ENCODE measurements at regions not wholly inside any gene's neighbourhood (a gene's known extent, or its start where the extent isn't known, plus 50 kb on each side); places are given as distances from the start of the nearest gene placed in this dataset.

- H2BK20ac ChIP-seq (ENCODE audit: low read depth, low read length): no peak overlapping the region
- no peak overlapping the region for H2BK5ac ChIP-seq (ENCODE audit: low read depth, low read length, poor library complexity, severe bottlenecking)
- intact Hi-C loops (cut with micrococcal nuclease): no loop called here
- H3K23ac ChIP-seq (ENCODE audit: low read depth, low read length): no peak overlapping the region
- H3K9me3 ChIP-seq (ENCODE audit: control insufficient read depth, insufficient read depth, low read length): no peaks in the 10 kb centered on the region
- no peak overlapping the region for H3K4me2 ChIP-seq (ENCODE audit: low read depth, low read length)
- no peaks in the 10 kb centered on the region for H3K36me3 ChIP-seq (ENCODE audit: control insufficient read depth, insufficient read depth, low read length)
- no peak overlapping the region for H2AK9ac ChIP-seq (replicated peaks; ENCODE audit: low read depth, low read length, poor library complexity)
- H3K27ac ChIP-seq (ENCODE audit: insufficient read depth, low read length): no peak overlapping the region
- H3K4me3 ChIP-seq (ENCODE audit: insufficient read depth, low read depth, low read length): no peak overlapping the region
- H4K91ac ChIP-seq (ENCODE audit: insufficient read depth, low read depth, low read length): no peak overlapping the region
- no peak overlapping the region for H3K4ac ChIP-seq (ENCODE audit: low read depth, low read length)
- no peak overlapping the region for H2AK5ac ChIP-seq (ENCODE audit: low read depth, low read length)
- H3K56ac ChIP-seq (ENCODE audit: extremely low read depth, insufficient read depth, low read length): no peak overlapping the region
- no peak overlapping the region for H4K5ac ChIP-seq (ENCODE audit: low read depth, low read length)
- ATAC-seq (ENCODE audit: low read depth) (no peak), DNase-seq (no peak)
- dilution Hi-C loops (cut with HindIII; ENCODE audit: low sequenced_read_pairs, unreplicated experiment): no loop called here
- H2AFZ ChIP-seq (replicated peaks; ENCODE audit: low read length, poor library complexity): no peak overlapping the region
- H2BK120ac ChIP-seq (ENCODE audit: low read depth, low read length): no peak overlapping the region
- no peaks in the 10 kb centered on the region for H4K20me1 ChIP-seq (ENCODE audit: insufficient read depth, low read length)
- TF ChIP-seq RCOR1 (IDR thresholded peaks at IDR 0.05; ENCODE audit: insufficient replicate concordance, low read length): no peak
- no peak for TF ChIP-seq RAD21 (IDR thresholded peaks at IDR 0.05; ENCODE audit: low read length)
- TF ChIP-seq USF2 (IDR thresholded peaks at IDR 0.05; ENCODE audit: low read depth, low read length): no peak
- no peak for TF ChIP-seq MXI1 (IDR thresholded peaks at IDR 0.05; ENCODE audit: borderline replicate concordance, low read depth, low read length)
- TF ChIP-seq BHLHE40 (IDR thresholded peaks at IDR 0.05; ENCODE audit: low read depth, low read length): no peak
- TF ChIP-seq SMC3 (IDR thresholded peaks at IDR 0.05; ENCODE audit: low read depth, low read length): no peak
- TF ChIP-seq CHD1 (IDR thresholded peaks at IDR 0.05; ENCODE audit: low read depth, low read length): no peak
- no peak for TF ChIP-seq CTCF (conservative IDR thresholded peaks at IDR 0.05; ENCODE audit: low read depth, low read length)
- no peak for TF ChIP-seq POLR2A (IDR thresholded peaks at IDR 0.05; ENCODE audit: low read depth, low read length)
- TF ChIP-seq MAZ (IDR thresholded peaks at IDR 0.05; ENCODE audit: borderline replicate concordance, low read depth, low read length): no peak
- TF ChIP-seq ELK1 (IDR thresholded peaks at IDR 0.05; ENCODE audit: borderline replicate concordance, low read depth, low read length): no peak
- no peak for TF ChIP-seq CEBPB (IDR thresholded peaks at IDR 0.05; ENCODE audit: low read depth, low read length)
- no peaks in the 10 kb centered on the region; the same call in 1 of the 2 replicates for H3K4me1 ChIP-seq (ENCODE audit: control insufficient read depth, insufficient read depth, low read length)
- in situ Hi-C loops (cut with MboI; ENCODE audit: low sequenced_read_pairs): no loop called here
- no TSS peak for BruUV-seq (replicated peaks)
- H3K9me1 ChIP-seq (ENCODE audit: insufficient read depth, low read length): no peaks in the 10 kb centered on the region
- no peak overlapping the region for H3K18ac ChIP-seq (ENCODE audit: low read depth, low read length)
- no peaks in the 10 kb centered on the region for H3K27me3 ChIP-seq (ENCODE audit: control insufficient read depth, insufficient read depth, low read length)
- H4K8ac ChIP-seq (ENCODE audit: low read depth in 2 of 2, low read length in 2 of 2): no peak overlapping the region
- 79% methylated on average over 2 of the region's 3 CpGs; no CpG with 5 or more reads in 1 of the 2 experiments for WGBS, 2 experiments (ENCODE audit: extremely low coverage in 2 of 2, insufficient read length in 1 of 2)
- H2BK15ac ChIP-seq (ENCODE audit: low read depth, low read length): no peak overlapping the region
- no peak overlapping the region for H3K14ac ChIP-seq (replicated peaks; ENCODE audit: low read depth, low read length)
- H3K79me1 ChIP-seq (ENCODE audit: low read depth in 1 of 2, low read length in 2 of 2): no peaks in the 10 kb centered on the region
- ChIA-PET CTCF (interaction anchor here (0.7 kb wide), 1 partner anchor 8 kb away, joined by 3 read pairs; no protein-coding TSS in a partner anchor), POLR2A (ENCODE audit: unreplicated experiment) (no interaction called here)
- H3K9ac ChIP-seq (ENCODE audit: low read depth, low read length): no peak overlapping the region
Measured at GRCh38 chr15:47367726-47368390, 349.4 kb upstream of the SEMA6D start.

All from IMR-90 (cell line).